ENCODE measurements at regions not wholly inside any gene's neighbourhood (a gene's known extent, or its start where the extent isn't known, plus 50 kb on each side); places are given as distances from the start of the nearest gene placed in this dataset.
"Not testable (repeated sequence)": the region's sequence is repeated elsewhere in the genome, so short reads cannot be mapped to it uniquely, and the experiment has no call there.

DNA sequence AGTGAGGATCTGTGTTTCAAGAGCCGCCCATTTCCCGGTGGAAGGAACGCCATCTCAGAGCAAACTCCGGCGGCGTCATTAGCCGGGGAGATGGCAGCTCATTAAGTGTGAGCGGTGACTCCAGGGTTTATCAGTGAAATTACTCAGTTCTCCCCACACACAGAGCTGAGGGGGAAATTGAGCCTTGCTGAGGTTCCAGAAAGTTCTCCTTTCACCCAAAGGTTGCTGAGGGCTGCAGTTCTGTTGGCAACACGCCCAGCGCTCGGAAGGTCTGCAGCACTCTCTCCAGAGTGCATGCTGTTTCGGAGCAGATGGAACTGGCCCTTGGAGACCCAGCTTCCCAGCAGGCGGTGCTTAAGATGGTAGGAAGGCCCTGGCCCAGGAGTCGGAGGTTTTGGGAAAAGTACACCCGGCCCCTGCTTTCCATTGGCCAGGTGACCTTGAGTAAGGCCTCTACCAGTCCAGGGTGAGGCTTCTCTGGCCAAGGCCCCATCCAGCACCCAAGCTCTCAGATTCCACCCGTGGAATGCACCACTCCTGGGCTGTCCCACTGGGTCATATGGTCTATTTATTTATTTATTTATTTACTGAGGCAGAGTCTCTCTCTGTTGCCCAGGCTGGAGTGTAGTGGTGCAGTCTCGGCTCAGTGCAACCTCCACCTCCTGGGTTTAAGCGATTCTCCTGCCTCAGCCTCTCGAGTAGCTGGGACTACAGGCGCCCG is 167.7 kb upstream of the CIBAR2 start:
- DNase-seq, result peak in 1 of 2 donors; percentile 26
- Histone ChIP-seq H3K36me3 (ENCODE audit: control insufficient read depth, insufficient read depth, low read length) (peaks cover 9% of the 10 kb centered on the region), H3K27ac (ENCODE audit: low read length) (no peak overlapping the region), H3K27me3 (ENCODE audit: control insufficient read depth, insufficient read depth, low read length) (no peaks in the 10 kb centered on the region), H3K4me3 (ENCODE audit: low read length) (no peak overlapping the region), H3K9me3 (ENCODE audit: control insufficient read depth, low read depth, low read length) (no peaks in the 10 kb centered on the region), H3K4me1 (ENCODE audit: control insufficient read depth, insufficient read depth, low read length) (no peaks in the 10 kb centered on the region)
- WGBS (ENCODE audit: insufficient coverage, low lambda C conversion rate), result no CpG with 5 or more reads among the region's 21 CpGs

GRCh38 chr16:85281181-85281580 is 168.9 kb upstream of the CIBAR2 start:
- WGBS (ENCODE audit: insufficient coverage, low lambda C conversion rate), result no CpG with 5 or more reads among the region's 9 CpGs
- Histone ChIP-seq H3K36me3 (ENCODE audit: control insufficient read depth, insufficient read depth, low read length) (peaks cover 11% of the 10 kb centered on the region), H3K4me3 (ENCODE audit: low read length) (no peak overlapping the region), H3K9me3 (ENCODE audit: control insufficient read depth, low read depth, low read length) (no peaks in the 10 kb centered on the region), H3K4me1 (ENCODE audit: control insufficient read depth, insufficient read depth, low read length) (no peaks in the 10 kb centered on the region), H3K27me3 (ENCODE audit: control insufficient read depth, insufficient read depth, low read length) (no peaks in the 10 kb centered on the region), H3K27ac (ENCODE audit: low read length) (no peak overlapping the region)
- DNase-seq, result no peak

DNA sequence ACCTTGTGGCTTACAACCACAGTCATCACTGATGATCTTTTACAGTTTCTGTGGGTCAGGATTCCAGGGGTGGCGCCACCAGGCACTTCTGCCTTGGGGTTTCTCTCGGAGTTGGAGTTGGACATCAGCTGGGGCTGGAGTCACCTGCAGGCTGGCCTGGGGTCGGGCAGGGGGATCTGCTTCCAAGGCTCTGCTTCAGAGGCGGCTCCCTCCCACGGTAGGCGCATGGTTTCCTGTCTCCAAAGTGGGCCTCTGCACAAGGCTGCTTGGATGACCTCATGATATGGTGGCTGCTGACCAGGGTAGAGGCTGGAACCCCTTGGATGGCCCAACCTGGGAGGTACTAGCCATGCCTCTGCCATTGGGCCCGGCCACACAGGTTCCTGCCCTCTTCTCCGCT is 170.6 kb upstream of the CIBAR2 start:
- no CpG with 5 or more reads among the region's 8 CpGs for WGBS (ENCODE audit: insufficient coverage, low lambda C conversion rate)
- H3K27ac ChIP-seq (ENCODE audit: low read length), result no peak overlapping the region
- DNase-seq, result no peak
- H3K4me1 ChIP-seq (ENCODE audit: control insufficient read depth, insufficient read depth, low read length), result no peaks in the 10 kb centered on the region
- H3K36me3 ChIP-seq (ENCODE audit: control insufficient read depth, insufficient read depth, low read length), result peaks cover 11% of the 10 kb centered on the region
- H3K4me3 ChIP-seq (ENCODE audit: low read length), result no peak overlapping the region
- no peaks in the 10 kb centered on the region for H3K27me3 ChIP-seq (ENCODE audit: control insufficient read depth, insufficient read depth, low read length)
- no peaks in the 10 kb centered on the region for H3K9me3 ChIP-seq (ENCODE audit: control insufficient read depth, low read depth, low read length)

- peaks cover 11% of the 10 kb centered on the region for H3K36me3 ChIP-seq (ENCODE audit: control insufficient read depth, insufficient read depth, low read length)
- DNase-seq, result no peak
- H3K9me3 ChIP-seq (ENCODE audit: control insufficient read depth, low read depth, low read length), result no peaks in the 10 kb centered on the region
- H3K4me1 ChIP-seq (ENCODE audit: control insufficient read depth, insufficient read depth, low read length), result peaks cover 2% of the 10 kb centered on the region
- no CpG with 5 or more reads among the region's 22 CpGs for WGBS (ENCODE audit: insufficient coverage, low lambda C conversion rate)
- H3K27ac ChIP-seq (ENCODE audit: low read length), result no peak overlapping the region
- no peaks in the 10 kb centered on the region for H3K27me3 ChIP-seq (ENCODE audit: control insufficient read depth, insufficient read depth, low read length)
- no peak overlapping the region for H3K4me3 ChIP-seq (ENCODE audit: low read length)
Observed at GRCh38 chr16:85283305-85284050, 171.2 kb upstream of the CIBAR2 start.

DNA sequence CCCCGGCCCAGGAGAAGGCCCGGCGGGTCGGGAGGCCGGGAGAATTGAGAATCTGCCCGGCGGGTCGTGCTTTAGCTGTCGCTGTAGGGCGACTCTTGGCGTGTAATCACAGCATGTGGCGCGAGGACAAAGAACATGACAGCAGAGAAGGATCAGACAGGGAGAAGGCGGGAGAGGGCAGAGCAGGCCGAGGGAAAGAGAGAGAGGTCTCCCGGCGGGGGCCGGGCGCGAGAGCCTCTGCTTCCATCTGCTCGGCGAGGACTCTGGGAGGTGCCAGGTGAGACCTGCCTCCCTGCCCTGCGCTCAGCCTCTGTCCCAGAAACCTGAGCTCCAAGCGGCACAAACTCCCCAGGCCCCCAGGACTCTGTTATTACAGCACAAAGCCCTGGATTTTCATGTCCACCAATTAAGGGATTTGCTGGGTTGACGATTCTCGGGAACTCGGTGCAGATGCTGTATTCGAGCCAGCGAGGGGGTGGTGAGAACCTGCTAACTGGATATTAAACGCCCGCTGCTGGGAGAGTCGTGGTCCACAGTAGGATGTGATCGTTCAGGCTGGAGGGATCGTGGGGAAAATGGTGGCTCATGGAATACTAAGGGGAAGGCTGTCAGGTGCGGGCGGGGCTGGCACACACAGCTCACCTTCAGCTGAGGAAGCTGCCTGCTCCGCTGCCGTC is 172.0 kb upstream of the CIBAR2 start:
- Histone ChIP-seq H3K27me3 (ENCODE audit: control insufficient read depth, insufficient read depth, low read length) (no peaks in the 10 kb centered on the region), H3K36me3 (ENCODE audit: control insufficient read depth, insufficient read depth, low read length) (peaks cover 11% of the 10 kb centered on the region), H3K4me3 (ENCODE audit: low read length) (no peak overlapping the region), H3K27ac (ENCODE audit: low read length) (no peak overlapping the region), H3K4me1 (ENCODE audit: control insufficient read depth, insufficient read depth, low read length) (peaks cover 8% of the 10 kb centered on the region), H3K9me3 (ENCODE audit: control insufficient read depth, low read depth, low read length) (no peaks in the 10 kb centered on the region)
- no CpG with 5 or more reads among the region's 38 CpGs for WGBS (ENCODE audit: insufficient coverage, low lambda C conversion rate)
- no peak for DNase-seq

- Histone ChIP-seq H3K27ac (ENCODE audit: low read length) (no peak overlapping the region), H3K4me1 (ENCODE audit: control insufficient read depth, insufficient read depth, low read length) (peaks cover 17% of the 10 kb centered on the region), H3K4me3 (ENCODE audit: low read length) (no peak overlapping the region), H3K9me3 (ENCODE audit: control insufficient read depth, low read depth, low read length) (no peaks in the 10 kb centered on the region), H3K36me3 (ENCODE audit: control insufficient read depth, insufficient read depth, low read length) (peaks cover 8% of the 10 kb centered on the region), H3K27me3 (ENCODE audit: control insufficient read depth, insufficient read depth, low read length) (no peaks in the 10 kb centered on the region)
- WGBS (ENCODE audit: insufficient coverage, low lambda C conversion rate), result no CpG with 5 or more reads among the region's 7 CpGs
- no peak for DNase-seq
Observed at GRCh38 chr16:85285681-85286065, 173.4 kb upstream of the CIBAR2 start.

GRCh38 chr16:85286066-85286831 is 174.0 kb upstream of the CIBAR2 start:
- DNase-seq, result no peak

DNA sequence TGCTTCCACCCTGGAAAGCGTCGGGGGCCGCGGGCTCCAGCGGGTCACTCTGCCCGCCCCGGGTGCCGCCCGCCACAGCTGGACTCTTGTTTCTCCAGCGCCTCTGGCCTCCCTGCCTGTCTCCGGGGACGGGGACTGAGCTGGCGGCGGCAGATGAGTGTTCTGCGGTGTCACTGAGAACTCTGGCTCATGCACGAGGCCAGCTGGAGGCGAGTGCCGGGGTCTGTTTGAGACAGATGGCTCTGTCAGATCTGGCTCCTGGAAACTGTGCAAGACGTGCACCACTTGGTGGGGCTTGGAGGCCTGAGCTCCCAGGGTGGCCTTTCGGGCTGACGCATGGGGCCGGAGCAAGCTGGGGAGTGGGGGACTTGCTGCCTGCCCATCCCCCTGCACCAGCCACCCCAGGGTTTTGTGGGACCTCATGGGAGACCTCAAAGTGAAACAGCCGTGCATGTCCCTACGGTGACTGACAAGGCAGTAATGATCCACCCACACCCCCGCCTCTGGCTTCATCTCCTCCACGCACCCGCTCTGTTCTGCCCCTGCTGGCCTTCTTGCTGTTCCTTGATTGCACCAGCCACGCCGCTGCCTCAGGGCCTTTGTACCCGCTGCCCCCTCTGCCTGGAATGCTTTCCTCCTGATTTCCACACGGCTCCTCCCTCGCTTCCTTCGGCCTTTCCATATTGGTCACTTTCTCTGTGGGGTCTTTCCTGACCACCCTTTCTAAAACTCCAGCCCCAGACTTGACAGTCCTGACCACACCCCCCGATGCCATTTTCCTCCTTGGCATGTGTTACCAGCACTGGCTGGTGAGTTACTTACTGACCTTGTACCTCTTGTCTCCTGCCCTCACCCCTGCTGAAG is 174.9 kb upstream of the CIBAR2 start:
- H3K27ac ChIP-seq (ENCODE audit: low read length), result peak overlapping the region; percentile 28

More at GRCh38 chr16:85286066-85286831, 174.0 kb upstream of the CIBAR2 start:
- Histone ChIP-seq H3K36me3 (ENCODE audit: control insufficient read depth, insufficient read depth, low read length) (peaks cover 5% of the 10 kb centered on the region), H3K4me1 (ENCODE audit: control insufficient read depth, insufficient read depth, low read length) (peaks cover 23% of the 10 kb centered on the region), H3K4me3 (ENCODE audit: low read length) (no peak overlapping the region), H3K27me3 (ENCODE audit: control insufficient read depth, insufficient read depth, low read length) (no peaks in the 10 kb centered on the region), H3K27ac (ENCODE audit: low read length) (no peak overlapping the region), H3K9me3 (ENCODE audit: control insufficient read depth, low read depth, low read length) (no peaks in the 10 kb centered on the region)
- WGBS (ENCODE audit: insufficient coverage, low lambda C conversion rate), result 97% methylated on average over 5 of the region's 29 CpGs

GRCh38 chr16:85287815-85288109 is 175.5 kb upstream of the CIBAR2 start:
- not testable (repeated sequence) for H3K9me3 ChIP-seq (ENCODE audit: control insufficient read depth, low read depth, low read length); H3K27me3 ChIP-seq (ENCODE audit: control insufficient read depth, insufficient read depth, low read length); H3K36me3 ChIP-seq (ENCODE audit: control insufficient read depth, insufficient read depth, low read length); DNase-seq; H3K27ac ChIP-seq (ENCODE audit: low read length); H3K4me3 ChIP-seq (ENCODE audit: low read length)
- WGBS (ENCODE audit: insufficient coverage, low lambda C conversion rate), result no CpG with 5 or more reads among the region's 13 CpGs
- peaks cover 28% of the 10 kb centered on the region for H3K4me1 ChIP-seq (ENCODE audit: control insufficient read depth, insufficient read depth, low read length)

More for the DNA sequence above, 174.9 kb upstream of the CIBAR2 start:
- Histone ChIP-seq H3K27me3 (ENCODE audit: control insufficient read depth, insufficient read depth, low read length) (no peaks in the 10 kb centered on the region), H3K9me3 (ENCODE audit: control insufficient read depth, low read depth, low read length) (no peaks in the 10 kb centered on the region), H3K4me1 (ENCODE audit: control insufficient read depth, insufficient read depth, low read length) (peaks cover 28% of the 10 kb centered on the region), H3K4me3 (ENCODE audit: low read length) (no peak overlapping the region), H3K36me3 (ENCODE audit: control insufficient read depth, insufficient read depth, low read length) (peaks cover 4% of the 10 kb centered on the region)
- DNase-seq, result peak; percentile 31 to 37
- 100% methylated on average over 2 of the region's 34 CpGs for WGBS (ENCODE audit: insufficient coverage, low lambda C conversion rate)
